ENCODE measurements at regions not wholly inside any gene's neighbourhood (a gene's known extent, or its start where the extent isn't known, plus 50 kb on each side); places are given as distances from the start of the nearest gene placed in this dataset.
"Not testable (repeated sequence)": the region's sequence is repeated elsewhere in the genome, so short reads cannot be mapped to it uniquely, and the experiment has no call there.

DNA sequence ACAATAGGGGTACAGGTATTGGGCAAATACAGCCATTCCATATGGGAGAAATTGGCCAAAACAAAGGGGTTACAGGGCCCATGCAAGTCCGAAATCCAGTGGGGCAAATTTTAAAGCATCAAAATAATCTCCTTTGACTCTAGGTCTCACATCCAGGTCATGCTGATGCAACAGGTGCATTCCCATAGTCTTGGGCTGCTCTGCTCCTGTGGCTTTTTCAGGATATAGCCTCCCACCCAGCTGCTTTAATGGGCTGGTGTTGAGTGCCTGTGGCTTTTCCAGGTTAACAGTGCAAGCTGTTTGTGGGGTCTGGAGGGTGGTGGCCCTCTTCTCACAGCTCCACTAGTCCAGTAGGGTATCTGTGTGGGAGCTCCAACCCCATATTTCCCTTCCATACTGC lies 607.1 kb downstream of the MEI4 start:
- H3K9me3 ChIP-seq: peaks cover 0 to 8% (median 3%) of the 10 kb centered on the region in 4 donors
- H3K4me3 ChIP-seq: no peak overlapping the region
- intact Hi-C loops (cut with DNase I; ENCODE audit: low total_unique reads): no loop called here
- no peaks in the 10 kb centered on the region for H3K27me3 ChIP-seq
- TF ChIP-seq POLR2AphosphoS5 (IDR thresholded peaks at IDR 0.05): no peak
- TF ChIP-seq, protein P1, sequence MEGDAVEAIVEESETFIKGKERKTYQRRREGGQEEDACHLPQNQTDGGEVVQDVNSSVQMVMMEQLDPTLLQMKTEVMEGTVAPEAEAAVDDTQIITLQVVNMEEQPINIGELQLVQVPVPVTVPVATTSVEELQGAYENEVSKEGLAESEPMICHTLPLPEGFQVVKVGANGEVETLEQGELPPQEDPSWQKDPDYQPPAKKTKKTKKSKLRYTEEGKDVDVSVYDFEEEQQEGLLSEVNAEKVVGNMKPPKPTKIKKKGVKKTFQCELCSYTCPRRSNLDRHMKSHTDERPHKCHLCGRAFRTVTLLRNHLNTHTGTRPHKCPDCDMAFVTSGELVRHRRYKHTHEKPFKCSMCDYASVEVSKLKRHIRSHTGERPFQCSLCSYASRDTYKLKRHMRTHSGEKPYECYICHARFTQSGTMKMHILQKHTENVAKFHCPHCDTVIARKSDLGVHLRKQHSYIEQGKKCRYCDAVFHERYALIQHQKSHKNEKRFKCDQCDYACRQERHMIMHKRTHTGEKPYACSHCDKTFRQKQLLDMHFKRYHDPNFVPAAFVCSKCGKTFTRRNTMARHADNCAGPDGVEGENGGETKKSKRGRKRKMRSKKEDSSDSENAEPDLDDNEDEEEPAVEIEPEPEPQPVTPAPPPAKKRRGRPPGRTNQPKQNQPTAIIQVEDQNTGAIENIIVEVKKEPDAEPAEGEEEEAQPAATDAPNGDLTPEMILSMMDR (IDR thresholded peaks at IDR 0.05): no peak
- TF ChIP-seq POLR2A (IDR thresholded peaks at IDR 0.05): no peak
- no peak for TF ChIP-seq EP300 (IDR thresholded peaks at IDR 0.05)
- no peak overlapping the region for H3K27ac ChIP-seq
- no peak for DNase-seq
- H3K36me3 ChIP-seq: no peaks in the 10 kb centered on the region
- no peaks in the 10 kb centered on the region for H3K4me1 ChIP-seq
- WGBS, 5 donors: 71 to 100% (median 88%) methylated on average over 1 of the region's 1 CpG

DNA sequence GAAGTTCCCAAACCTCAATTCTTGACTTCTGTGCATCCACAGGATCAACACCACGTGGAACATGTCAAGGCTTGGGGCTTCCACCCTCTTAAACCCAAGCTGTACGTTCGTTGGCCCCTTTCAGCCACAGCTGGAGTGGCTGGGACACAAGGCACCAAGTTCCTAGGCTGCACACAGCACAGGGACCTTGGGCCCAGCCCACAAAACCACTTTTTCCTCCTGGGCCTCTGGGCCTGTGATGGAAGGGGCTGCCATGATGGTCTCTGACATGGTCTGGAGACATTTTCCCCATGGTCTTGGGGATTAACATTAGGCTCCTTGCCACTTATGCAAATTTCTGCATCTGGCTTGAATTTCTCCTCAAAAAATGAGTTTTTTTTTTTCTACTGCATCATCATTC lies 606.9 kb upstream of the IRAK1BP1 start:
- H3K4me1 ChIP-seq; H3K36me3 ChIP-seq; intact Hi-C loops (cut with DNase I; ENCODE audit: low total_unique reads); DNase-seq; H3K27me3 ChIP-seq; H3K4me3 ChIP-seq; H3K27ac ChIP-seq; H3K9me3 ChIP-seq: not testable (repeated sequence)
- whole genome bisulfite sequencing, 5 donors: 45 to 58% (median 51%) methylated on average over 3 of the region's 3 CpGs

DNA sequence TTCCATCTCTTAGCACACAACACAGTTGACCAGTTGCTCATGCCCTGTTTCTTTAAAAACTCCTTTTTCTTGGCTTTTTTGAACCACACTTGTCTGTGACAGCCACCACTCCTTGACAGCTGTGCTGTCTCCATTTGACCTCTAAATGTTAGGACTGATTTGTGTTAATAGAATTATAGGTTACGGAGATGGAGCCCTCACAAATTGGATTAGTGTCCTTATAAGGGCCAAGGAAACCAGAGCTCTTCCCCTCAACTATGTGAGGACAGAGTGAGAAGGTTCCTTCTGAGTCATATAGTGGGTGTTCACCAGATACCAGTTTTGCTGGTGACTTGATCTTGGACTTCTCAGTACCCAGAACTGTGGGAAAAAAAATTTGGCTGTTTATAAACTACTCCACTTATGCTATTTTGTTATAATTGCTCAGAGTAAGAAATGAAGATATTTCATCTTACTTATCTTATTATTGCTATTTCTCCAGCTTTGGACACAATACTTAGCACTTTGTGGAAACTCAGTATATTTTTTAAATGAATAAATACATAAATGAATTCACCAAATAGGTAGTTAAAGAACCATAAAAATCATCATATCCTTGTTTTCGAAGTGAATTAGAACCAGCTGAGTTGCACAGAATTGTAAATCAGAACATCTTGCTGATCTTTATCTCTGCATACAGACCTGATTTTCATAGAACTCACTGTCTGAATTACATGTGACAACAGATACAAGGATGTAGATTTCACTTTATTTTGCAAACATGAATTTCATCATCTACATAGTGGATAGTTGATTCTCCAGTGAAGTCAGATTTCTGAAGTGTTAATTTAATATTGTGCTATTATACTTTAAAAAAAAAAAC lies 598.5 kb upstream of the IRAK1BP1 start:
- Histone ChIP-seq H3K4me1 (no peaks in the 10 kb centered on the region), H3K27ac (no peak overlapping the region), H3K27me3 (no peaks in the 10 kb centered on the region), H3K36me3 (no peaks in the 10 kb centered on the region), H3K4me3 (no peak overlapping the region), H3K9me3 (no peaks in the 10 kb centered on the region)
- WGBS, 5 donors: 71 to 86% (median 79%) methylated on average over 2 of the region's 2 CpGs
- DNase-seq: no peak
- TF ChIP-seq, protein P1 (IDR thresholded peaks at IDR 0.05): no peak
- no peak for TF ChIP-seq POLR2A (IDR thresholded peaks at IDR 0.05)
- no peak for TF ChIP-seq POLR2AphosphoS5 (IDR thresholded peaks at IDR 0.05)
- no peak for TF ChIP-seq EP300 (IDR thresholded peaks at IDR 0.05)
- intact Hi-C loops (cut with DNase I; ENCODE audit: low total_unique reads): no loop called here

DNA sequence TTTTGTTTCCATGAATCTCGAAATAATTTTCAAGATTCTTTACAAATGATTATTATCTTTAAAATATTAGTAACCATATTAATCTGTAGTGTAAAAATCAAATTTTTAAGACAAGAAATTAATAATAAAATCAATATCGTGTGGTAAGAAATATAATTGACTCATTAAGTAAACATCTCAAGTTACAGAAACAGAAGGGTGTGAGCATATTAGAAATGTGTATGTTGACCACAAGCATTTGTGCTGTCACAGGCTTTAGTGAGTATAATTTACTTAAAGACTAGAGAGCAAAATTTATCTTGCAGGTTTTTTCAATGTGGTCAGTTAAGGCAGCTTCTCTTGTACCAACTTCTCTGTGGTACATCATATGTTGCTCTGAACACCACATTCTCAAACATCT lies 566.5 kb upstream of the IRAK1BP1 start:
- no peak overlapping the region for H3K4me3 ChIP-seq
- no peak for DNase-seq
- intact Hi-C loops (cut with DNase I; ENCODE audit: low total_unique reads): no loop called here
- H3K27ac ChIP-seq: no peak overlapping the region
- whole genome bisulfite sequencing, 5 donors: 36 to 57% (median 42%) methylated on average over 2 of the region's 2 CpGs
- no peaks in the 10 kb centered on the region for H3K27me3 ChIP-seq
- no peak for TF ChIP-seq EP300 (IDR thresholded peaks at IDR 0.05)
- TF ChIP-seq POLR2A (IDR thresholded peaks at IDR 0.05): no peak
- no peak for TF ChIP-seq POLR2AphosphoS5 (IDR thresholded peaks at IDR 0.05)
- TF ChIP-seq, protein P1 (IDR thresholded peaks at IDR 0.05): no peak
- H3K4me1 ChIP-seq: no peaks in the 10 kb centered on the region
- no peaks in the 10 kb centered on the region for H3K9me3 ChIP-seq
- no peaks in the 10 kb centered on the region for H3K36me3 ChIP-seq

DNA sequence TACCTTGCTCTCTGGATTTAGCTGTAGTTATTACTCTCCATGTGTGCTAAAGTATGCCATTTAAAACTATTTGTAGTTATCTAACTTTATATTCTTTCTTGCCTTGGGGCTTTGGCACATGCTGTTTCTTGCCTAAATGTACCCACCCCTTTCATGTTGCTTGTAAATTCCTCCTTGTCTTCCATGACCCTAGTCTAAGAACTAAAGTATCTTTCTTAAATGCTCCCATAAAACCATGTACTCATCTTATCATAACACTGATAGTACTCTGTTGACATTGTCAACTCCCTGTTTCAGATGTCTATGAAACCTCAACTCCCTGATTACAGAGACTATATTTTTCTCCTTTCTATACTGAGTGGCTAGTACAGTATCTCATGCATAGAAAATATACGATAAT lies 564.9 kb upstream of the IRAK1BP1 start:
- TF ChIP-seq EP300 (IDR thresholded peaks at IDR 0.05) (no peak), POLR2AphosphoS5 (IDR thresholded peaks at IDR 0.05) (no peak)
- 73 to 87% (median 77%) methylated on average over 1 of the region's 1 CpG for WGBS, 5 donors
- no peak for DNase-seq
- no peaks in the 10 kb centered on the region for H3K36me3 ChIP-seq
- H3K27ac ChIP-seq: no peak overlapping the region
- intact Hi-C loops (cut with DNase I; ENCODE audit: low total_unique reads): no loop called here
- H3K9me3 ChIP-seq: no peaks in the 10 kb centered on the region
- H3K27me3 ChIP-seq: no peaks in the 10 kb centered on the region
- no peaks in the 10 kb centered on the region for H3K4me1 ChIP-seq
- H3K4me3 ChIP-seq: no peak overlapping the region
